ENCODE measurements at regions not wholly inside any gene's neighbourhood (a gene's known extent, or its start where the extent isn't known, plus 50 kb on each side); places are given as distances from the start of the nearest gene placed in this dataset.

- TF ChIP-seq CTCF (IDR thresholded peaks at IDR 0.05 in 2 of 3, conservative IDR thresholded peaks at IDR 0.05 in 1 of 3; ENCODE audit: borderline replicate concordance in 1 of 3, insufficient read depth in 1 of 3, low read depth in 2 of 3, low read length in 2 of 3) (no peak), POLR2AphosphoS5 (IDR thresholded peaks at IDR 0.05; ENCODE audit: low read depth, low read length) (no peak), POLR2A (IDR thresholded peaks at IDR 0.05; ENCODE audit: borderline replicate concordance, extremely low read depth, insufficient read depth, insufficient read length) (no peak), YY1 (IDR thresholded peaks at IDR 0.05; ENCODE audit: extremely low read depth, insufficient replicate concordance, low read depth, low read length) (no peak)
Observed at GRCh38 chr5:99156688-99157087, 227.9 kb upstream of the CHD1 start.
